ENCODE measurements at regions not wholly inside any gene's neighbourhood (a gene's known extent, or its start where the extent isn't known, plus 50 kb on each side); places are given as distances from the start of the nearest gene placed in this dataset.
"Not testable (repeated sequence)": the region's sequence is repeated elsewhere in the genome, so short reads cannot be mapped to it uniquely, and the experiment has no call there.

DNA sequence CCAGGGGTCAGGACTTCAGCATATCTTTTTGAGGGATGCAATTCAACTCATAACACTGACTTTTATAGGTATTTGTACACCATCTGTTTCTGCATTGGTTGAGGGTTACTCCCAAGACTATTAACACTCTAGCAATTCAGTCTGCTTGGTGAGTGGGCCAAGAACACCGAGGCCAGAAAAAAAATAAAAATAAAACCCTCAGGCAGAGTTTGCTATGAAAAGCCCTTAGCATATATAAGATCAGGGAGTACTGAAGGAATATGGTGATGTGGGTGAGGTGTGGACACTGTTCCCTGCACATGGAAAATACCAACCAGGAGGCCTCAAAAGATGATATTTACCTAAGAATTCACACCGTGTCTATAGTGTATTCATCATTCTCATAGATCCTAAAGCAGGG is 383.2 kb upstream of the UBE2E3 start:
- DNase-seq (ENCODE audit: low spot score) = no peak
- H3K27me3 ChIP-seq (replicated peaks; ENCODE audit: insufficient read depth) = no peaks in the 10 kb centered on the region
- intact Hi-C loops (cut with DNase I) = no loop called here
- H3K4me3 ChIP-seq = no peak overlapping the region
- no peak for TF ChIP-seq POLR2A (IDR thresholded peaks at IDR 0.05)
- no peak for TF ChIP-seq POLR2AphosphoS5 (IDR thresholded peaks at IDR 0.05)
- no peak for TF ChIP-seq CTCF (IDR thresholded peaks at IDR 0.05)
- H3K36me3 ChIP-seq = no peaks in the 10 kb centered on the region
- H3K27ac ChIP-seq = no peak overlapping the region
- H3K4me1 ChIP-seq (replicated peaks) = no peaks in the 10 kb centered on the region
- no peaks in the 10 kb centered on the region for H3K9me3 ChIP-seq
- WGBS = 54% methylated on average over 2 of the region's 2 CpGs

GRCh38 chr2:180596453-180596852 is 384.0 kb upstream of the UBE2E3 start:
- Histone ChIP-seq H3K27me3 (replicated peaks; ENCODE audit: insufficient read depth) (no peaks in the 10 kb centered on the region), H3K36me3 (no peaks in the 10 kb centered on the region), H3K4me3 (no peak overlapping the region), H3K4me1 (replicated peaks) (no peaks in the 10 kb centered on the region), H3K9me3 (no peaks in the 10 kb centered on the region), H3K27ac (no peak overlapping the region)
- DNase-seq (ENCODE audit: low spot score) = no peak
- TF ChIP-seq POLR2AphosphoS5 (IDR thresholded peaks at IDR 0.05) = no peak
- no peak for TF ChIP-seq CTCF (IDR thresholded peaks at IDR 0.05)
- TF ChIP-seq POLR2A (IDR thresholded peaks at IDR 0.05) = no peak
- intact Hi-C loops (cut with DNase I) = no loop called here
- 95% methylated on average over 4 of the region's 4 CpGs for WGBS

- WGBS = 83% methylated on average over 1 of the region's 1 CpG
- no peak for TF ChIP-seq POLR2A (IDR thresholded peaks at IDR 0.05)
- no peak for TF ChIP-seq CTCF (IDR thresholded peaks at IDR 0.05)
- no peak for TF ChIP-seq POLR2AphosphoS5 (IDR thresholded peaks at IDR 0.05)
- Histone ChIP-seq H3K4me1 (replicated peaks) (no peaks in the 10 kb centered on the region), H3K27me3 (replicated peaks; ENCODE audit: insufficient read depth) (no peaks in the 10 kb centered on the region), H3K36me3 (no peaks in the 10 kb centered on the region), H3K27ac (no peak overlapping the region), H3K4me3 (no peak overlapping the region), H3K9me3 (no peaks in the 10 kb centered on the region)
- intact Hi-C loops (cut with DNase I) = no loop called here
- DNase-seq (ENCODE audit: low spot score) = no peak
These were observed 388.5 kb upstream of the UBE2E3 start for GRCh38 chr2:180591947-180592346.

DNA sequence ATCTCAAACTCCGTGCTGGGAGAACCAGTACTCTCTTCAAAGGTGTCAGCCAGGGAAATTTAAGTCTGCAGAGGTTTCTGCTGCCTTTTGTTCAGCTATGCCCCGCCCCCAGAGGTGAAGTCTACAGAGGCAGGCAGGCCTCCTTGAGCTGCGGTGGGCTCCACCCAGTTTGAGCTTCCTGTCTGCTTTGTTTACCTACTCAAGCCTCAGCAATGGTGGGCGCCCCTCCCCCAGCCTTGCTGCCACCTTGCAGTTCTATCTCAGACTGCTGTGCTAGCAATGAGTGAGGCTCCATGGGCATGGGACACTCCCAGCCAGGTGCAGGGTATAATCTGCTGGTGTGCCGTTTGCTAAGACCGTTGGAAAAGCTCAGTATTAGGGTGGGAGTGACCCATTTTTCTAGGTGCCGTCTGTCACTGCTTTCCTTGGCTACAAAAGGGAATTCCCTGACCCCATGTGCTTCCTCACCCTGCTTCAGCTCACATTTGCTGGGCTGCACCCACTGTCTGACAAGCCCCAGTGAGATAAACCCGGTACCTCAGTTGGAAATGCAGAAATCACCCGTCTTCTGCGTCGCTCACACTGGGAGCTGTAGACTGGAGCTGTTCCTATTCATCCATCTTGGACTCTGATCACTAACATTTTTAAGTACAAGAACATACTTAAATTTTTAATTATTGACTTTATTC is 389.2 kb upstream of the UBE2E3 start:
- H3K27me3 ChIP-seq (replicated peaks; ENCODE audit: insufficient read depth); H3K27ac ChIP-seq; H3K9me3 ChIP-seq; H3K36me3 ChIP-seq; DNase-seq (ENCODE audit: low spot score); H3K4me3 ChIP-seq; intact Hi-C loops (cut with DNase I); H3K4me1 ChIP-seq (replicated peaks): not testable (repeated sequence)
- WGBS = 63% methylated on average over 11 of the region's 11 CpGs

- Histone ChIP-seq H3K4me3 (no peak overlapping the region), H3K4me1 (replicated peaks) (no peaks in the 10 kb centered on the region), H3K27me3 (replicated peaks; ENCODE audit: insufficient read depth) (no peaks in the 10 kb centered on the region), H3K36me3 (no peaks in the 10 kb centered on the region), H3K9me3 (no peaks in the 10 kb centered on the region), H3K27ac (no peak overlapping the region)
- no peak for TF ChIP-seq CTCF (IDR thresholded peaks at IDR 0.05)
- no peak for TF ChIP-seq POLR2AphosphoS5 (IDR thresholded peaks at IDR 0.05)
- no peak for TF ChIP-seq POLR2A (IDR thresholded peaks at IDR 0.05)
- 76% methylated on average over 2 of the region's 2 CpGs for WGBS
- intact Hi-C loops (cut with DNase I) = no loop called here
- no peak for DNase-seq (ENCODE audit: low spot score)
These were observed 396.8 kb upstream of the UBE2E3 start for GRCh38 chr2:180583441-180584140.
